B cell (primary cell): ENCODE measurements at regions not wholly inside any gene's neighbourhood (a gene's known extent, or its start where the extent isn't known, plus 50 kb on each side); places are given as distances from the start of the nearest gene placed in this dataset.

Source experiments
- ATAC-seq: fragments of 200-7000 bp; cut with Tn5 transposase; one replicate; pipeline ENCODE4 v1.10.0; 2021; ENCODE audit warnings: low read depth, mild to moderate bottlenecking, moderate number of reproducible peaks, moderate library complexity
- CTCF ChIA-PET: fragments of 350-600 bp; sonication (Branson Sonifier 250); formaldehyde crosslinking; loops from one replicate; lab custom pipeline; 2021; ENCODE audit warnings: antibody characterized with exemption, inconsistent platforms; lab: Charles Lee
- POLR2A ChIA-PET: fragments of 350-600 bp; sonication (Branson Sonifier 250); formaldehyde crosslinking; loops from one replicate; lab custom pipeline; 2021; ENCODE audit warnings: antibody characterized with exemption; lab: Charles Lee
- DNase-seq: peaks from one replicate; pipeline ENCODE4 v3.0.0; 2013
- H2AFZ ChIP-seq: 2 replicates; pipeline ENCODE4 v1.6.1; 2012; ENCODE audit warnings: mild to moderate bottlenecking, low read depth, low read length; ENCODE audit not compliant: insufficient read depth, poor library complexity, severe bottlenecking
- H3K27ac ChIP-seq, 2 donors: 1 replicate in 1 of 2; 2 replicates in 1 of 2; pipeline ENCODE4 v1.5.1; 2012 to 2013; ENCODE audit warnings: low read length in 2 of 2, mild to moderate bottlenecking in 2 of 2, moderate library complexity in 1 of 2
- H3K27me3 ChIP-seq, 4 experiments: fragments of 200-600 bp in 1 of 4; sonication (generic) in 1 of 4; replicated peaks in 1 of 4; 1 replicate in 2 of 4; 2 replicates in 2 of 4; pipeline versions ENCODE4 v1.6.1 to v1.7.0; 2013 to 2016; ENCODE audit warnings: low read length in 3 of 4, mild to moderate bottlenecking in 2 of 4, mixed read lengths in 1 of 4, moderate library complexity in 1 of 4; ENCODE audit not compliant: insufficient read depth in 4 of 4, control insufficient read depth in 3 of 4; ENCODE audit errors: control extremely low read depth in 1 of 4
- H3K36me3 ChIP-seq, 2 experiments: replicated peaks in 1 of 2; 1 replicate in 1 of 2; 2 replicates in 1 of 2; pipeline versions ENCODE4 v1.6.1 to v1.7.1; 2013; ENCODE audit warnings: low read length in 1 of 2; ENCODE audit not compliant: insufficient read depth in 2 of 2, control insufficient read depth in 1 of 2; ENCODE audit errors: control extremely low read depth in 1 of 2, extremely low read depth in 1 of 2
- H3K4me1 ChIP-seq, 2 donors: fragments of 200-600 bp in 1 of 2; sonication (generic) in 1 of 2; 1 replicate in 1 of 2; 2 replicates in 1 of 2; pipeline versions ENCODE4 v1.5.1 to v1.6.1; 2013 to 2017; ENCODE audit warnings: low read length in 2 of 2; ENCODE audit not compliant: control insufficient read depth in 2 of 2, insufficient read depth in 2 of 2
- H3K4me2 ChIP-seq: replicated peaks from 2 replicates; pipeline ENCODE3; 2012; ENCODE audit warnings: mild to moderate bottlenecking, low read depth, low read length; ENCODE audit not compliant: poor library complexity, severe bottlenecking
- H3K4me3 ChIP-seq, 5 experiments: fragments of 200-600 bp in 1 of 5; sonication (generic) in 1 of 5; 1 replicate in 3 of 5; 2 replicates in 2 of 5; pipeline versions ENCODE4 v1.5.1 to v1.7.0; 2011 to 2016; ENCODE audit warnings: low read length in 4 of 5, mild to moderate bottlenecking in 4 of 5, low read depth in 2 of 5, control low read depth in 1 of 5, moderate library complexity in 1 of 5; ENCODE audit not compliant: insufficient read depth in 1 of 5; ENCODE audit errors: control extremely low read depth in 1 of 5, extremely low read depth in 1 of 5
- H3K79me2 ChIP-seq: fragments of 200-600 bp; sonication (generic); one replicate; pipeline ENCODE4 v1.6.0; 2016; ENCODE audit warnings: low read length; ENCODE audit not compliant: control insufficient read depth, insufficient read depth
- H3K9ac ChIP-seq: fragments of 200-600 bp; sonication (generic); 2 replicates; pipeline ENCODE4 v1.6.1; 2017; ENCODE audit warnings: mild to moderate bottlenecking, low read length, moderate library complexity
- H3K9me3 ChIP-seq, 3 donors: one replicate each; pipeline versions ENCODE4 v1.6.1 to v1.7.1; 2013; ENCODE audit warnings: low read length in 2 of 3; ENCODE audit not compliant: control insufficient read depth in 2 of 3, insufficient read depth in 1 of 3; ENCODE audit errors: control extremely low read depth in 1 of 3
- H4K20me1 ChIP-seq: 2 replicates; pipeline ENCODE4 v1.6.0; 2012; ENCODE audit warnings: mild to moderate bottlenecking, low read length; ENCODE audit not compliant: insufficient read depth, control insufficient read depth, poor library complexity, severe bottlenecking
- H3K27ac Mint-ChIP-seq: one replicate; pipeline ENCODE4 v1.8.0; 2021; ENCODE audit warnings: mixed read lengths
- H3K27me3 Mint-ChIP-seq: one replicate; pipeline ENCODE4 v1.8.0; 2021; ENCODE audit warnings: mixed read lengths
- H3K4me1 Mint-ChIP-seq: one replicate; pipeline ENCODE4 v1.8.0; 2021; ENCODE audit warnings: mixed read lengths
- H3K4me3 Mint-ChIP-seq: one replicate; pipeline ENCODE4 v1.8.0; 2021; ENCODE audit warnings: mixed read lengths
- H3K9me3 Mint-ChIP-seq: one replicate; pipeline ENCODE4 v1.8.0; 2022; ENCODE audit warnings: mixed read lengths; ENCODE audit not compliant: insufficient read depth
- EZH2 ChIP-seq: IDR thresholded peaks from 2 replicates; pipeline ENCODE4 v1.6.1; 2012; ENCODE audit warnings: borderline replicate concordance, low read depth, mild to moderate bottlenecking, moderate library complexity, low read length; ENCODE audit not compliant: insufficient read depth, poor library complexity, severe bottlenecking
- WGBS: methylation state at CpG from one replicate; pipeline ENCODE4 v1.1.5; 2013; ENCODE audit warnings: missing lambda C conversion rate; ENCODE audit not compliant: insufficient coverage; 5-methylcytosine and 5-hydroxymethylcytosine counted together
- intact Hi-C: fragments of 100-400 bp; cut with micrococcal nuclease; formaldehyde crosslinking; loops from one replicate; pipeline ENCODE4 v1.10.0; 2022
- TF ChIP-seq, protein P1 (sequence below): fragments of 200-600 bp; IDR thresholded peaks from one replicate; pipeline ENCODE4 v1.8.0; 2022; ENCODE audit warnings: antibody characterized with exemption, mild to moderate bottlenecking

DNA sequence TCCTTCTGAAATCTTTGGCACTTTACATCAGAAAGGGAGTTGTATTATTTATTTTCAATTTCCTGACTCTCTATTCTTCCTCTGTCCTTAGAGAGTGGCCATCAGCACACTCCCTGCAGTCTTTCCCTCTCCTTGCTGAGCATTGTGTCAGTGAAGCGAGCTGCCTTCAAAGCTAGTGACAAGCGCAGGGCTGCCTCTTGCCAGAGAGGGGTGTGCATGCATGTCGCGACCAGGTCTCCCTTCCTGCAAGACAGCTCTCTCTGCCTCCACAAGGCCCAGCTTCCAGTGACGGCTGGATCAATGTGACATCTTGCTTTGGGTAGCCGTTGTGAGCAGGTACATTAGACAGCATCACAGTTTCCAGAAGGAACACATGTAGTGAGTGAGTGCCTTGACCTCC lies 810.9 kb upstream of the TENM3 start:
- Histone ChIP-seq H3K9me3 (no peaks in the 10 kb centered on the region), H4K20me1 (no peaks in the 10 kb centered on the region), H3K36me3 (no peaks in the 10 kb centered on the region), H3K27me3 (no peaks in the 10 kb centered on the region), H3K4me1 (no peaks in the 10 kb centered on the region), H3K27ac (no peak overlapping the region), H3K4me3 (no peak overlapping the region), H3K79me2 (no peaks in the 10 kb centered on the region), H3K4me2 (no peak overlapping the region), H3K9ac (no peak overlapping the region), H2AFZ (no peak overlapping the region)
- peaks cover 1% of the 10 kb centered on the region for H3K9me3 Mint-ChIP-seq
- H3K4me1 Mint-ChIP-seq = no peaks in the 10 kb centered on the region
- ATAC-seq = no peak
- intact Hi-C loops = no loop called here
- H3K27me3 Mint-ChIP-seq = no peaks in the 10 kb centered on the region
- WGBS = 93% methylated on average over 6 of the region's 6 CpGs
- DNase-seq = no peak
- H3K4me3 Mint-ChIP-seq = no peak overlapping the region
- TF ChIP-seq, protein P1, sequence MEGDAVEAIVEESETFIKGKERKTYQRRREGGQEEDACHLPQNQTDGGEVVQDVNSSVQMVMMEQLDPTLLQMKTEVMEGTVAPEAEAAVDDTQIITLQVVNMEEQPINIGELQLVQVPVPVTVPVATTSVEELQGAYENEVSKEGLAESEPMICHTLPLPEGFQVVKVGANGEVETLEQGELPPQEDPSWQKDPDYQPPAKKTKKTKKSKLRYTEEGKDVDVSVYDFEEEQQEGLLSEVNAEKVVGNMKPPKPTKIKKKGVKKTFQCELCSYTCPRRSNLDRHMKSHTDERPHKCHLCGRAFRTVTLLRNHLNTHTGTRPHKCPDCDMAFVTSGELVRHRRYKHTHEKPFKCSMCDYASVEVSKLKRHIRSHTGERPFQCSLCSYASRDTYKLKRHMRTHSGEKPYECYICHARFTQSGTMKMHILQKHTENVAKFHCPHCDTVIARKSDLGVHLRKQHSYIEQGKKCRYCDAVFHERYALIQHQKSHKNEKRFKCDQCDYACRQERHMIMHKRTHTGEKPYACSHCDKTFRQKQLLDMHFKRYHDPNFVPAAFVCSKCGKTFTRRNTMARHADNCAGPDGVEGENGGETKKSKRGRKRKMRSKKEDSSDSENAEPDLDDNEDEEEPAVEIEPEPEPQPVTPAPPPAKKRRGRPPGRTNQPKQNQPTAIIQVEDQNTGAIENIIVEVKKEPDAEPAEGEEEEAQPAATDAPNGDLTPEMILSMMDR = no peak
- TF ChIP-seq EZH2 = no peak
- POLR2A ChIA-PET = no interaction called here
- no peak overlapping the region for H3K27ac Mint-ChIP-seq
- CTCF ChIA-PET = no interaction called here

DNA sequence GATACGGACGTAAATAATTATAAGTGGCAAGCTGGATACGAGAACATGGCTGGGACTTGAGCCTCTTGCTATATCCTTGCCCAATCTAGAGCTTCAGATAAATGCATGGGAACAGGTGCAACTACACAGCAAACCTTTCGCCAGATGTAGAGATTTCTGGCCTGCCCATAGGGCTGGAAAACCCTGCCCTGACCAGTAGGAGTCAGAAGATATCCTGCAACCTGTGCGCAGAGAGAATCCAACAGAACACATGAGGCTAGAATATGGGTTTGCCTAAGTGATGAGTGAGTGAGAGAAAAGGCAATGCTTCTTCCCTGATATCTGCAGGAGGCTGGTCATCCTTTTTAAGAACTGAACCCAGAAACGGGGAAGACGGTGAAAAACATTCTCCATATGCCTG lies 805.3 kb upstream of the TENM3 start:
- Histone ChIP-seq H3K4me1 (no peaks in the 10 kb centered on the region), H3K79me2 (no peaks in the 10 kb centered on the region), H3K36me3 (no peaks in the 10 kb centered on the region), H3K9me3 (no peaks in the 10 kb centered on the region), H2AFZ (no peak overlapping the region), H4K20me1 (no peaks in the 10 kb centered on the region), H3K27me3 (no peaks in the 10 kb centered on the region), H3K4me2 (no peak overlapping the region), H3K9ac (no peak overlapping the region), H3K4me3 (no peak overlapping the region), H3K27ac (no peak overlapping the region)
- POLR2A ChIA-PET = no interaction called here
- Mint-ChIP-seq H3K27ac (no peak overlapping the region), H3K9me3 (peaks cover 2% of the 10 kb centered on the region), H3K27me3 (no peaks in the 10 kb centered on the region), H3K4me3 (no peak overlapping the region), H3K4me1 (no peaks in the 10 kb centered on the region)
- no peak for TF ChIP-seq EZH2
- TF ChIP-seq, protein P1 = no peak
- DNase-seq (no peak), ATAC-seq (no peak)
- CTCF ChIA-PET = no interaction called here
- intact Hi-C loops = no loop called here
- 87% methylated on average over 5 of the region's 7 CpGs for WGBS
